Lower lobe of right lung (tissue), 2 donors: ENCODE measurements at regions not wholly inside any gene's neighbourhood (a gene's known extent, or its start where the extent isn't known, plus 50 kb on each side); places are given as distances from the start of the nearest gene placed in this dataset.

Experiments used
- ATAC-seq, 2 donors: fragments of 200-7000 bp; cut with Tn5 transposase; one replicate each; pipeline ENCODE4 v1.9.1; 2020 to 2022; ENCODE audit warnings: mild to moderate bottlenecking in 2 of 2, moderate library complexity in 2 of 2
- DNase-seq: peaks from one replicate; pipeline ENCODE4 v3.0.0-alpha.2; 2020
- H3K27ac ChIP-seq: fragments of 200-600 bp; one replicate; pipeline ENCODE4 v1.8.0; 2022
- H3K27me3 ChIP-seq: fragments of 200-600 bp; one replicate; pipeline ENCODE4 v1.8.0; 2022; ENCODE audit warnings: low read depth
- H3K36me3 ChIP-seq: fragments of 200-600 bp; one replicate; pipeline ENCODE4 v1.8.0; 2022; ENCODE audit warnings: mild to moderate bottlenecking
- H3K4me1 ChIP-seq: fragments of 200-600 bp; one replicate; pipeline ENCODE4 v1.8.0; 2022
- H3K4me3 ChIP-seq: fragments of 200-600 bp; one replicate; pipeline ENCODE4 v1.8.0; 2022; ENCODE audit warnings: mild to moderate bottlenecking
- H3K9me3 ChIP-seq: fragments of 200-600 bp; one replicate; pipeline ENCODE4 v1.8.0; 2022
- CTCF ChIP-seq: fragments of 200-600 bp; IDR thresholded peaks from one replicate; pipeline ENCODE4 v1.8.0; 2022; ENCODE audit warnings: antibody characterized with exemption, mild to moderate bottlenecking
- intact Hi-C: fragments of 100-400 bp; cut with DNase I; formaldehyde crosslinking; loops from one replicate; pipeline ENCODE4 v1.11.0; 2022
- donor health status: DM: no; HTN: yes; CAD: no; lungs with severe emphysema.

- DNase-seq = no peak
Observed at GRCh38 chr5:120765189-120765588, 301.1 kb downstream of the PRR16 start.

GRCh38 chr5:120767178-120767820 is 303.2 kb downstream of the PRR16 start:
- no peaks in the 10 kb centered on the region for H3K4me1 ChIP-seq
- no peak overlapping the region for H3K4me3 ChIP-seq
- no peak for TF ChIP-seq CTCF
- no peak overlapping the region for H3K27ac ChIP-seq
- intact Hi-C loops = no loop called here
- H3K36me3 ChIP-seq = no peaks in the 10 kb centered on the region
- H3K27me3 ChIP-seq = no peaks in the 10 kb centered on the region
- no peaks in the 10 kb centered on the region for H3K9me3 ChIP-seq
- no peak for DNase-seq
- ATAC-seq = peak in 1 of 2 donors; percentile 67

More at GRCh38 chr5:120765189-120765588, 301.1 kb downstream of the PRR16 start:
- no peak for ATAC-seq
- Histone ChIP-seq H3K4me3 (no peak overlapping the region), H3K9me3 (no peaks in the 10 kb centered on the region), H3K27me3 (no peaks in the 10 kb centered on the region), H3K4me1 (no peaks in the 10 kb centered on the region), H3K27ac (no peak overlapping the region), H3K36me3 (no peaks in the 10 kb centered on the region)
- TF ChIP-seq CTCF = no peak
- intact Hi-C loops = no loop called here

- H3K27me3 ChIP-seq = no peaks in the 10 kb centered on the region
- DNase-seq (no peak), ATAC-seq (no peak)
- H3K4me1 ChIP-seq = no peaks in the 10 kb centered on the region
- H3K9me3 ChIP-seq = no peaks in the 10 kb centered on the region
- intact Hi-C loops = no loop called here
- H3K27ac ChIP-seq = no peak overlapping the region
- no peaks in the 10 kb centered on the region for H3K36me3 ChIP-seq
- no peak for TF ChIP-seq CTCF
- no peak overlapping the region for H3K4me3 ChIP-seq
Observed at GRCh38 chr5:120769312-120769872, 305.3 kb downstream of the PRR16 start.

GRCh38 chr5:120771202-120771601 is 307.1 kb downstream of the PRR16 start:
- Histone ChIP-seq H3K27me3 (no peaks in the 10 kb centered on the region), H3K27ac (no peak overlapping the region), H3K36me3 (no peaks in the 10 kb centered on the region), H3K4me1 (no peaks in the 10 kb centered on the region), H3K4me3 (no peak overlapping the region), H3K9me3 (no peaks in the 10 kb centered on the region)
- TF ChIP-seq CTCF = no peak
- no peak for ATAC-seq
- intact Hi-C loops = no loop called here
- DNase-seq = no peak

GRCh38 chr5:120778491-120779484 is 314.7 kb downstream of the PRR16 start:
- Histone ChIP-seq H3K27me3 (no peaks in the 10 kb centered on the region), H3K36me3 (no peaks in the 10 kb centered on the region), H3K4me1 (no peaks in the 10 kb centered on the region), H3K9me3 (no peaks in the 10 kb centered on the region), H3K27ac (no peak overlapping the region), H3K4me3 (peak overlapping the region; percentile 2)
- no peak for TF ChIP-seq CTCF
- DNase-seq = no peak
- ATAC-seq = no peak
- intact Hi-C loops = no loop called here
